Stimulated activated CD8-positive, alpha-beta memory T cell treated with anti-CD3 and anti-CD28 coated beads, Interleukin-7, amount 100 ng/mL, for 4 hours (primary cell): ENCODE measurements at regions not wholly inside any gene's neighbourhood (a gene's known extent, or its start where the extent isn't known, plus 50 kb on each side); places are given as distances from the start of the nearest gene placed in this dataset.

ENCODE experiments used
- DNase-seq, 2 donors: peaks; one replicate each; pipeline ENCODE4 v3.0.0-alpha.2; 2020; ENCODE audit warnings: low read depth in 2 of 2

DNA sequence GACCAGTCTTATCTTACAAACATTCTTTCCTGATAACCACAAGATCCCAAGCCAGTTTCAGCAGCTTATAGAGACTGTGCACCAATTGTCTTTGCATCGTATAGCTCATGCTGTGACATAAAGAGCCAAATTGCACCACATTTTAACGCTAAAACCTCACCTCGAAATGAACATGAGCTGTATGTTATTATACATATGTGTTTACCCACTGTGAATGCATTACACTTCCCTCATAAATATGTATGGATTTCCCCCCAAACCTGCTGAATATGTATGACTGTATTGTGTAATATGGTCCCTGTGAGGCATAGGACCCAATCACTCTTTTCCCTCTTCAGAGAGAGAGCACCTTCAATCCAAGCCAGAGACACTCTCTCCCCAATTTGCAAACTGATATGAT is 692.4 kb downstream of the NLGN4X start:
- DNase-seq: no peak

- no peak for DNase-seq
Observed at GRCh38 chrX:5528057-5528456, 700.6 kb downstream of the NLGN4X start.

DNA sequence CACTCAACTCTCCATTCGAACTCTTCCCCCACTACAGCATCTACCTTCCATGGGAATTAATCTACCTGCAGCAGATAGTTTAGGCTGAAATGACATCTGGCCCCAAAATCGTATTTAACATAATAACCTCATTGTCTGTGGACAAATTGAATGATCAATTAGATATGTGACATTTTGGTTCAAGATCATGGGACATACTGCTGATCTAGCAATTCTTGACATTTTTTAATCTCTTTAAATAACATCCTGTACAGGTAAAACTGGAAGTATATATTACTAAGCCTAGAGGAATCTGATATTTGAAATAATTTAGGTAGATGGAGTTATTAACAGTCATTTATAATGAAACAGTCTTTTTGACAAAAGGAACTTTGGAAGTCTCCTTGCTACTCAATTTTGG is 702.5 kb downstream of the NLGN4X start:
- no peak for DNase-seq

DNA sequence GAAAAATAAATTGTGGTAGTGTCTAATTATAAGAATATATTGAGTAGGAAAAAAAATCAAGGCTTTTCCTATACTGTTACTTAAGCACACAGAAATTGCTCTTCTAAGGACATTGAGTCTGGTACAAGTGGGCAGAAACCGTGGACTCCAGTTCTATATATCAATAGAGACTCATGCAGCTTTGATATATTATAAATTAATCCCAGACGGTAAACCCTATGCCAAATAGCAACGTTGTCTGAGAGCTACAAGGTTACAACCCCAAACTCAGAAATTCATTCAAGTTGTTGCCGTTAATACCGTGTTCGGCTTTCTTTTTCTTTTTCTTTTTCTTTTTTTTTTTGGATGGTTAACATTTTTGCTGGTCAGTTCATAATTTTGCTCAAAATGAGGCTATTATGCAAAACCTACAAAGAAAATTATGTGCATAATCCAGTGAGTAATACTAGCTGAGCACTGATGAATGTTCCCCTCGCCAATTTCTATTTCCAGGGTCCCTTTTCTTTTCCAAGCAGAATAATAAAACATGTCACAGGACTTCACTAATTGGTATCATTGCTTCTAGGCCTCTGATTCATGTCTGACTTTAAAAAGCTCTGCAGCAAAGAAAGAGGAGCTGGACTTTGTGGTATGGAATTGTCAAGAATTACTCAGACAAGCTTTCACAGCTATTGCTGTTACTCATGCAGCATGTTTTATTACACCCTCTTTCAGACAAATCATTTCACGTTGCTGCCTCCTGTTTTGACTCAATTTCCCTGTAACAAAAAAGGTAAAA is 737.7 kb downstream of the NLGN4X start:
- DNase-seq: no peak

GRCh38 chrX:5474282-5474681 is 754.4 kb downstream of the NLGN4X start:
- DNase-seq: no peak

DNA sequence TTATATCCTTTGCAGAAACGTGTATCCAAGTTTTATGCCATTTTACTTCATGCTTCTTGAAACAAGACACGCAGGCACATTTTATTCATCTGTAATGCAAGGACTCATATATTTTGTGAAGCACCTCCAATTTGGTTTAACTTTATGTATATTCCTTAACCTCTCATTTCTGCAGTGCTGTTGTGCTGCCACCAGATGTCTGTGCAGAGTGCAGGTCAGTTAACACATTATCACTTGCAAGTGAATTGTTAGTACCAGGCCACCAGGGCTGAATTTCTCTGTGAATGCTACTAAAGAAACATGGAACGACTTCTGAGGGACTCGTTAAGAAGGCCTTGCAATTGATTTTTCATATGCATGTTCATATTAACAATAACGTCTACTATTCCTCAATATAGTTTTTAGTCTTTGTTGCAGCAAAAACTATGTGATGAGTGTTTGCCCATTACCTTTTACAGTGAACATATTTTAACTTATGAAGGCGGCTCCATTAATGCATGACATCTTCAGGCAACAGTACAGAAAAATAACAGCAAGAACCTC is 770.3 kb downstream of the NLGN4X start:
- DNase-seq: no peak

- DNase-seq: no peak
Observed at GRCh38 chrX:5449323-5449722, 779.3 kb downstream of the NLGN4X start.

- DNase-seq: no peak
Observed at GRCh38 chrX:5431823-5432222, 796.8 kb downstream of the NLGN4X start.

- no peak for DNase-seq
Observed at GRCh38 chrX:5425119-5425518, 803.5 kb downstream of the NLGN4X start.

- no peak for DNase-seq
Observed at GRCh38 chrX:5417381-5417780, 811.3 kb downstream of the NLGN4X start.

- DNase-seq: no peak
Observed at GRCh38 chrX:5415738-5416137, 812.9 kb downstream of the NLGN4X start.

- DNase-seq: no peak
Observed at GRCh38 chrX:5409106-5409505, 819.6 kb downstream of the NLGN4X start.

DNA sequence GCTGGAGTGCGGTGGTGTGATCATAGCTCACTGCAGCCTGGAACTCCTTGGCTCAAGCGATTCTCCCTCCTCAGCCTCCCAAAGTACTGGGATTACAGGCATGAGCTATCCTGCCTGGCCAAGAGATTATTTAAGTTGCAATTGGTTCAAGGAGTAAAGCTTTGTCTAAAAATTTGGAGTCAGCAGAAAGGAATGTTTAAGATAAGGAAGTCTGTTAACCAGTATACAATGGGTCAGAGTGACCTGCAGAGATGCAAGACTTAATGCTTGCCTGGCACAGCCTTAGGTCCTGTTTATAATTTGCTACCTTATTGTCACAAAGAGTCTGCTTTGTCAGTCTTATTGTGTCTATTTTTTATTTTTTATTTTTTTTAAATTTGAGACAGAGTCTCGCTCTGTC is 826.2 kb downstream of the NLGN4X start:
- DNase-seq: no peak

DNA sequence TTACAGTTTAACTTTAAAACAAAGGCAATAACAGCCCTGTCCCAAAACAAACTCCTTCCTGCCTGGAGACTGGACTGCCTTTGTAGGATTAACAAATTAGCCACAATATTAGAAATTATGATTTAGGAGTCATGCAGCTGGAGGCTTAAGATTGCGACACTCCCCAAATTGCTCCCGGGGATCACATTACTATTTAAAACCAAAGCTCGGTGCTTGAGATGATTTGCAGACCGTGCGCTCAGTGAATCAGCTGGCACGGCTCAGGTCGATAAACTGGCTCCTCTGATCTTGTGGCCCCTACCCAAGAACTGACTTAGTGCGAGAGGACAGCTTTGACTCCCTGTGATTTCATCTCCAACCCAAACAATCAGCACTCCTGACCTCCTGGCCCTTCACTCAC is 829.3 kb downstream of the NLGN4X start:
- no peak for DNase-seq

DNA sequence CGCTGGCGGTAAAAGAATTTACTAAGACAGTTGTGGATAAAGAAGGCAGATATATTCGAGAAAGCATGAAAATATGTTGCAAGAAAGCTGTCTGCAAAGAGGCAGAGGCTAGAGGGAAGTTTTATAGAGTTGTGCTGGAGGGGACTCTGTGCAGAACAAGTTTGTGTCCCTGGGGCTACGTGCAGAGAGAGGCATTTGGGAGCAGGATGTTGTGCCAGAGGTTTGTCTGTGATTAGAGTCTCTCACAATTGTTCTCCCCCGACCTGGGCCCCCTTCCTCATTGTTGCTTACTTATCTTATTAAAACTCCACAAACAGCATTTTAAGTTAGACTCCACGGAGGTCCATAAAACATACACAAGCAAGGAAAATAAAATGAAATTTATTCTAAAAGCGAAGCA is 831.3 kb downstream of the NLGN4X start:
- no peak for DNase-seq

GRCh38 chrX:5390376-5390775 is 838.3 kb downstream of the NLGN4X start:
- DNase-seq: no peak

DNA sequence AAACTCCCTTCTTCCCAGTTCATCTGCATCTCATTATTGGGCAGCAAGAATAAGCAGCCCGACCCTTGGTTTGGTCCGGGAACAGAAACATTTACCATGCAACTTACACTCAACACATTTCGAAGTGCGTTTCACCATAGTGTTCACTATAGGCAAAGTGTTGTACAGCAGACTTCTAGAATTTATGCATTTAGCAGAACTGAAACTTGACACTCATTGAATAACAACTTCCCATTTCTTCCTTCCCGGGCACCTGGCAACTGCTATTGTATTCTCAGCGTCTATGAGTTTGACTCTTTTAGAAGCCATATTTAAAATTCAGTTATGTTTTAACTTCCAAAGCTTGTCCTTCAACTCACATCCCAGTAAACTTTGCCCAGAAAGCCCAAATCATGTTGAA is 840.6 kb downstream of the NLGN4X start:
- DNase-seq: no peak

- no peak for DNase-seq
Observed at GRCh38 chrX:5380426-5380825, 848.2 kb downstream of the NLGN4X start.

- no peak for DNase-seq
Observed at GRCh38 chrX:5341902-5342301, 886.8 kb downstream of the NLGN4X start.

GRCh38 chrX:5337160-5337559 is 891.5 kb downstream of the NLGN4X start:
- DNase-seq: no peak

GRCh38 chrX:5324546-5324945 is 904.1 kb downstream of the NLGN4X start:
- DNase-seq: no peak

GRCh38 chrX:5314148-5314547 is 914.5 kb downstream of the NLGN4X start:
- DNase-seq: no peak

GRCh38 chrX:5307416-5307815 is 921.3 kb downstream of the NLGN4X start:
- DNase-seq: no peak

- DNase-seq: no peak
Observed at GRCh38 chrX:5306654-5307121, 922.0 kb downstream of the NLGN4X start.
